ENCODE measurements at regions not wholly inside any gene's neighbourhood (a gene's known extent, or its start where the extent isn't known, plus 50 kb on each side); places are given as distances from the start of the nearest gene placed in this dataset.

- Histone ChIP-seq H3K27ac (no peak overlapping the region), H3K27me3 (no peaks in the 10 kb centered on the region), H3K79me2 (no peaks in the 10 kb centered on the region), H3K9me3 (ENCODE audit: low read depth) (no peaks in the 10 kb centered on the region), H3K4me3 (no peak overlapping the region), H3K36me3 (replicated peaks; ENCODE audit: insufficient read depth, low read depth) (no peaks in the 10 kb centered on the region), H2AFZ (no peak overlapping the region), H4K20me1 (ENCODE audit: insufficient read depth, poor library complexity, severe bottlenecking) (no peaks in the 10 kb centered on the region), H3K4me2 (no peak overlapping the region), H3K9me2 (replicated peaks; ENCODE audit: insufficient read depth) (no peaks in the 10 kb centered on the region), H3K4me1 (ENCODE audit: insufficient read depth) (peaks cover 9% of the 10 kb centered on the region)
- no peak for DNase-seq (ENCODE audit: low spot score)
- TF ChIP-seq EZH2 (IDR thresholded peaks at IDR 0.05; ENCODE audit: borderline replicate concordance) (no peak), CTCF (IDR thresholded peaks at IDR 0.05; ENCODE audit: poor library complexity) (no peak), EZH2phosphoT487 (IDR thresholded peaks at IDR 0.05; ENCODE audit: low read depth, severe bottlenecking, unreplicated experiment) (no peak)
- 91% methylated on average over 16 of the region's 16 CpGs for WGBS (ENCODE audit: low lambda C conversion rate, missing lambda C conversion rate)
These were observed 70.9 kb upstream of the HS6ST1 start for GRCh38 chr2:128389388-128390086.

GRCh38 chr2:128390256-128390990, 71.8 kb upstream of the HS6ST1 start:
- no peaks in the 10 kb centered on the region for H3K9me2 ChIP-seq (replicated peaks; ENCODE audit: insufficient read depth)
- WGBS (ENCODE audit: low lambda C conversion rate, missing lambda C conversion rate), result 93% methylated on average over 16 of the region's 16 CpGs
- no peak overlapping the region for H3K4me2 ChIP-seq

GRCh38 chr2:128390991-128391630, 72.4 kb upstream of the HS6ST1 start:
- 90% methylated on average over 15 of the region's 15 CpGs for WGBS (ENCODE audit: low lambda C conversion rate, missing lambda C conversion rate)
- DNase-seq (ENCODE audit: low spot score), result no peak
- Histone ChIP-seq H3K9me3 (ENCODE audit: low read depth) (no peaks in the 10 kb centered on the region), H3K4me2 (no peak overlapping the region), H3K9me2 (replicated peaks; ENCODE audit: insufficient read depth) (no peaks in the 10 kb centered on the region), H4K20me1 (ENCODE audit: insufficient read depth, poor library complexity, severe bottlenecking) (no peaks in the 10 kb centered on the region), H3K36me3 (replicated peaks; ENCODE audit: insufficient read depth, low read depth) (no peaks in the 10 kb centered on the region), H2AFZ (no peak overlapping the region), H3K4me3 (no peak overlapping the region), H3K4me1 (ENCODE audit: insufficient read depth) (peaks cover 10% of the 10 kb centered on the region), H3K79me2 (no peaks in the 10 kb centered on the region), H3K27ac (no peak overlapping the region), H3K27me3 (no peaks in the 10 kb centered on the region)
- TF ChIP-seq EZH2phosphoT487 (IDR thresholded peaks at IDR 0.05; ENCODE audit: low read depth, severe bottlenecking, unreplicated experiment) (no peak), EZH2 (IDR thresholded peaks at IDR 0.05; ENCODE audit: borderline replicate concordance) (no peak), CTCF (IDR thresholded peaks at IDR 0.05; ENCODE audit: poor library complexity) (no peak)

More at GRCh38 chr2:128390256-128390990, 71.8 kb upstream of the HS6ST1 start:
- Histone ChIP-seq H3K9me3 (ENCODE audit: low read depth) (no peaks in the 10 kb centered on the region), H3K4me1 (ENCODE audit: insufficient read depth) (peaks cover 9% of the 10 kb centered on the region), H3K27ac (no peak overlapping the region), H3K27me3 (no peaks in the 10 kb centered on the region), H3K4me3 (no peak overlapping the region), H2AFZ (no peak overlapping the region), H4K20me1 (ENCODE audit: insufficient read depth, poor library complexity, severe bottlenecking) (no peaks in the 10 kb centered on the region), H3K79me2 (no peaks in the 10 kb centered on the region), H3K36me3 (replicated peaks; ENCODE audit: insufficient read depth, low read depth) (no peaks in the 10 kb centered on the region)
- no peak for DNase-seq (ENCODE audit: low spot score)
- TF ChIP-seq CTCF (IDR thresholded peaks at IDR 0.05; ENCODE audit: poor library complexity) (no peak), EZH2 (IDR thresholded peaks at IDR 0.05; ENCODE audit: borderline replicate concordance) (no peak), EZH2phosphoT487 (IDR thresholded peaks at IDR 0.05; ENCODE audit: low read depth, severe bottlenecking, unreplicated experiment) (no peak)
